ENCODE measurements at regions not wholly inside any gene's neighbourhood (a gene's known extent, or its start where the extent isn't known, plus 50 kb on each side); places are given as distances from the start of the nearest gene placed in this dataset.

GRCh38 chr11:36933481-36933880 is 335.4 kb upstream of the RAG2 start:
- TF ChIP-seq CTCF (IDR thresholded peaks at IDR 0.05) (no peak), POLR2A (IDR thresholded peaks at IDR 0.05) (no peak)
